ENCODE measurements at regions not wholly inside any gene's neighbourhood (a gene's known extent, or its start where the extent isn't known, plus 50 kb on each side); places are given as distances from the start of the nearest gene placed in this dataset.

DNA sequence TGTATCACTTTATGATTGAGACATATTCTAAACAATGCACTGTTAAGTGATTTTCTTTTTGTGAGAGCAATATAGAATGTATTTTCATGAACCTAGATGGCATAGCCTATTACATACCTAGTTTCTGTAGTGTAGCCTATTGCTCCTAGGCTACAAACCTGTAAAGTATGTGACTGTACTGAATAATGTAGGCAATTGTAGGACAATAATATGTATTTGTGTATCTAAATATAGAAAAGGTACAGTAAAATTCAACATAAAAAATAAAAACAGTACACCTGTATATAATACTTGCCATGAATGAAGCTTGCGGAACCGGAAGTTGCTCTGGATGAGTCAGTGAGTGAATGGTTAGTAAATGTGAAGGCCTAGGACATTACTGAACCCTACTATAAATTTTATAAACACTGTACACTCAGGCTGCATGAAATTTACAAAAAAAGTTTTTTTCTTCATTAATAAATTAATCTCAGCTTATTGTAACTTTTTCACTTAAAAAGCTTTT is 106.7 kb downstream of the VSIG4 start:
- TF ChIP-seq, protein P1, sequence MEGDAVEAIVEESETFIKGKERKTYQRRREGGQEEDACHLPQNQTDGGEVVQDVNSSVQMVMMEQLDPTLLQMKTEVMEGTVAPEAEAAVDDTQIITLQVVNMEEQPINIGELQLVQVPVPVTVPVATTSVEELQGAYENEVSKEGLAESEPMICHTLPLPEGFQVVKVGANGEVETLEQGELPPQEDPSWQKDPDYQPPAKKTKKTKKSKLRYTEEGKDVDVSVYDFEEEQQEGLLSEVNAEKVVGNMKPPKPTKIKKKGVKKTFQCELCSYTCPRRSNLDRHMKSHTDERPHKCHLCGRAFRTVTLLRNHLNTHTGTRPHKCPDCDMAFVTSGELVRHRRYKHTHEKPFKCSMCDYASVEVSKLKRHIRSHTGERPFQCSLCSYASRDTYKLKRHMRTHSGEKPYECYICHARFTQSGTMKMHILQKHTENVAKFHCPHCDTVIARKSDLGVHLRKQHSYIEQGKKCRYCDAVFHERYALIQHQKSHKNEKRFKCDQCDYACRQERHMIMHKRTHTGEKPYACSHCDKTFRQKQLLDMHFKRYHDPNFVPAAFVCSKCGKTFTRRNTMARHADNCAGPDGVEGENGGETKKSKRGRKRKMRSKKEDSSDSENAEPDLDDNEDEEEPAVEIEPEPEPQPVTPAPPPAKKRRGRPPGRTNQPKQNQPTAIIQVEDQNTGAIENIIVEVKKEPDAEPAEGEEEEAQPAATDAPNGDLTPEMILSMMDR (IDR thresholded peaks at IDR 0.05) = no peak
- TF ChIP-seq, protein P2, sequence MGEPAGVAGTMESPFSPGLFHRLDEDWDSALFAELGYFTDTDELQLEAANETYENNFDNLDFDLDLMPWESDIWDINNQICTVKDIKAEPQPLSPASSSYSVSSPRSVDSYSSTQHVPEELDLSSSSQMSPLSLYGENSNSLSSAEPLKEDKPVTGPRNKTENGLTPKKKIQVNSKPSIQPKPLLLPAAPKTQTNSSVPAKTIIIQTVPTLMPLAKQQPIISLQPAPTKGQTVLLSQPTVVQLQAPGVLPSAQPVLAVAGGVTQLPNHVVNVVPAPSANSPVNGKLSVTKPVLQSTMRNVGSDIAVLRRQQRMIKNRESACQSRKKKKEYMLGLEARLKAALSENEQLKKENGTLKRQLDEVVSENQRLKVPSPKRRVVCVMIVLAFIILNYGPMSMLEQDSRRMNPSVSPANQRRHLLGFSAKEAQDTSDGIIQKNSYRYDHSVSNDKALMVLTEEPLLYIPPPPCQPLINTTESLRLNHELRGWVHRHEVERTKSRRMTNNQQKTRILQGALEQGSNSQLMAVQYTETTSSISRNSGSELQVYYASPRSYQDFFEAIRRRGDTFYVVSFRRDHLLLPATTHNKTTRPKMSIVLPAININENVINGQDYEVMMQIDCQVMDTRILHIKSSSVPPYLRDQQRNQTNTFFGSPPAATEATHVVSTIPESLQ (CRISPR knock-in tag; IDR thresholded peaks at IDR 0.05) = no peak
- TF ChIP-seq MXD4 (CRISPR knock-in tag; IDR thresholded peaks at IDR 0.05; ENCODE audit: borderline replicate concordance) (no peak), ESRRA (CRISPR knock-in tag; IDR thresholded peaks at IDR 0.05; ENCODE audit: borderline replicate concordance) (no peak)
- TF ChIP-seq, protein P3, sequence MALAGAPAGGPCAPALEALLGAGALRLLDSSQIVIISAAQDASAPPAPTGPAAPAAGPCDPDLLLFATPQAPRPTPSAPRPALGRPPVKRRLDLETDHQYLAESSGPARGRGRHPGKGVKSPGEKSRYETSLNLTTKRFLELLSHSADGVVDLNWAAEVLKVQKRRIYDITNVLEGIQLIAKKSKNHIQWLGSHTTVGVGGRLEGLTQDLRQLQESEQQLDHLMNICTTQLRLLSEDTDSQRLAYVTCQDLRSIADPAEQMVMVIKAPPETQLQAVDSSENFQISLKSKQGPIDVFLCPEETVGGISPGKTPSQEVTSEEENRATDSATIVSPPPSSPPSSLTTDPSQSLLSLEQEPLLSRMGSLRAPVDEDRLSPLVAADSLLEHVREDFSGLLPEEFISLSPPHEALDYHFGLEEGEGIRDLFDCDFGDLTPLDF (CRISPR knock-in tag; IDR thresholded peaks at IDR 0.05) = no peak
- TF ChIP-seq, protein P4, sequence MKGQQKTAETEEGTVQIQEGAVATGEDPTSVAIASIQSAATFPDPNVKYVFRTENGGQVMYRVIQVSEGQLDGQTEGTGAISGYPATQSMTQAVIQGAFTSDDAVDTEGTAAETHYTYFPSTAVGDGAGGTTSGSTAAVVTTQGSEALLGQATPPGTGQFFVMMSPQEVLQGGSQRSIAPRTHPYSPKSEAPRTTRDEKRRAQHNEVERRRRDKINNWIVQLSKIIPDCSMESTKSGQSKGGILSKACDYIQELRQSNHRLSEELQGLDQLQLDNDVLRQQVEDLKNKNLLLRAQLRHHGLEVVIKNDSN (CRISPR knock-in tag; IDR thresholded peaks at IDR 0.05) = no peak
- TF ChIP-seq, protein P5, sequence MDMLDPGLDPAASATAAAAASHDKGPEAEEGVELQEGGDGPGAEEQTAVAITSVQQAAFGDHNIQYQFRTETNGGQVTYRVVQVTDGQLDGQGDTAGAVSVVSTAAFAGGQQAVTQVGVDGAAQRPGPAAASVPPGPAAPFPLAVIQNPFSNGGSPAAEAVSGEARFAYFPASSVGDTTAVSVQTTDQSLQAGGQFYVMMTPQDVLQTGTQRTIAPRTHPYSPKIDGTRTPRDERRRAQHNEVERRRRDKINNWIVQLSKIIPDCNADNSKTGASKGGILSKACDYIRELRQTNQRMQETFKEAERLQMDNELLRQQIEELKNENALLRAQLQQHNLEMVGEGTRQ (CRISPR knock-in tag; IDR thresholded peaks at IDR 0.05) = no peak
